ENCODE measurements at regions not wholly inside any gene's neighbourhood (a gene's known extent, or its start where the extent isn't known, plus 50 kb on each side); places are given as distances from the start of the nearest gene placed in this dataset.

- ChIA-PET CTCF (no interaction called here), POLR2A (ENCODE audit: low non-redundant PET) (no interaction called here)
- Histone ChIP-seq H3K4me1 (ENCODE audit: insufficient read depth, low read length, poor library complexity, severe bottlenecking) (no peaks in the 10 kb centered on the region), H3K4me3 (ENCODE audit: low read depth, low read length, poor library complexity, severe bottlenecking) (no peak overlapping the region), H3K9me3 (ENCODE audit: low read depth, low read length, poor library complexity, severe bottlenecking) (no peaks in the 10 kb centered on the region), H3K27ac (ENCODE audit: low read depth, low read length, poor library complexity, severe bottlenecking) (no peak overlapping the region), H3K27me3 (replicated peaks; ENCODE audit: insufficient read depth, low read depth, low read length, poor library complexity) (peaks cover 57% of the 10 kb centered on the region), H3K36me3 (ENCODE audit: insufficient read depth, low read length, poor library complexity, severe bottlenecking) (no peaks in the 10 kb centered on the region)
- intact Hi-C loops (cut with micrococcal nuclease; ENCODE audit: unreplicated experiment), result no loop called here
- TF ChIP-seq CTCF (conservative IDR thresholded peaks at IDR 0.05; ENCODE audit: low read depth, low read length) (no peak), EZH2 (IDR thresholded peaks at IDR 0.05; ENCODE audit: borderline replicate concordance, low read depth, low read length, poor library complexity, severe bottlenecking) (no peak)
- BruUV-seq (replicated peaks), result no TSS peak
- DNase-seq (ENCODE audit: low spot score), result no peak
Observed at GRCh38 chr13:26908126-26908525, 147.5 kb upstream of the GPR12 start.

GRCh38 chr13:26899202-26899601, 138.6 kb upstream of the GPR12 start:
- H3K36me3 ChIP-seq (ENCODE audit: insufficient read depth, low read length, poor library complexity, severe bottlenecking), result no peaks in the 10 kb centered on the region
- no peak for TF ChIP-seq CTCF (conservative IDR thresholded peaks at IDR 0.05; ENCODE audit: low read depth, low read length)
- no peak overlapping the region for H3K27ac ChIP-seq (ENCODE audit: low read depth, low read length, poor library complexity, severe bottlenecking)
- H3K27me3 ChIP-seq (replicated peaks; ENCODE audit: insufficient read depth, low read depth, low read length, poor library complexity), result no peaks in the 10 kb centered on the region
- POLR2A ChIA-PET (ENCODE audit: low non-redundant PET), result interaction anchor here (0.7 kb wide), 1 partner anchor 939 kb away, joined by 4 read pairs; no protein-coding TSS in a partner anchor
- no peaks in the 10 kb centered on the region for H3K9me3 ChIP-seq (ENCODE audit: low read depth, low read length, poor library complexity, severe bottlenecking)
- CTCF ChIA-PET, result no interaction called here
- no TSS peak for BruUV-seq (replicated peaks)
- H3K4me3 ChIP-seq (ENCODE audit: low read depth, low read length, poor library complexity, severe bottlenecking), result no peak overlapping the region
- no peak for DNase-seq (ENCODE audit: low spot score)
- intact Hi-C loops (cut with micrococcal nuclease; ENCODE audit: unreplicated experiment), result no loop called here
- no peaks in the 10 kb centered on the region for H3K4me1 ChIP-seq (ENCODE audit: insufficient read depth, low read length, poor library complexity, severe bottlenecking)

- Histone ChIP-seq H3K27ac (ENCODE audit: low read depth, low read length, poor library complexity, severe bottlenecking) (no peak overlapping the region), H3K4me3 (ENCODE audit: low read depth, low read length, poor library complexity, severe bottlenecking) (no peak overlapping the region), H3K36me3 (ENCODE audit: insufficient read depth, low read length, poor library complexity, severe bottlenecking) (no peaks in the 10 kb centered on the region), H3K9me3 (ENCODE audit: low read depth, low read length, poor library complexity, severe bottlenecking) (no peaks in the 10 kb centered on the region), H3K4me1 (ENCODE audit: insufficient read depth, low read length, poor library complexity, severe bottlenecking) (no peaks in the 10 kb centered on the region), H3K27me3 (replicated peaks; ENCODE audit: insufficient read depth, low read depth, low read length, poor library complexity) (peaks cover 2% of the 10 kb centered on the region)
- TF ChIP-seq CTCF (conservative IDR thresholded peaks at IDR 0.05; ENCODE audit: low read depth, low read length) (no peak), EZH2 (IDR thresholded peaks at IDR 0.05; ENCODE audit: borderline replicate concordance, low read depth, low read length, poor library complexity, severe bottlenecking) (no peak)
- intact Hi-C loops (cut with micrococcal nuclease; ENCODE audit: unreplicated experiment), result no loop called here
- no peak for DNase-seq (ENCODE audit: low spot score)
- POLR2A ChIA-PET (ENCODE audit: low non-redundant PET), result no interaction called here
- CTCF ChIA-PET, result no interaction called here
- BruUV-seq (replicated peaks), result no TSS peak
Observed at GRCh38 chr13:26897706-26898550, 137.3 kb upstream of the GPR12 start.
